Panc1 (cell line): ENCODE measurements at regions not wholly inside any gene's neighbourhood (a gene's known extent, or its start where the extent isn't known, plus 50 kb on each side); places are given as distances from the start of the nearest gene placed in this dataset.

ENCODE experiments used
- ATAC-seq: fragments of 200-7000 bp; cut with Tn5 transposase; 2 replicates; pipeline ENCODE4 v1.9.1; 2020; ENCODE audit warnings: mild to moderate bottlenecking, moderate library complexity
- BruUV-seq: library from RNA; stranded (reverse); fragments of 400-500 nt; replicated peaks from 2 replicates; lab custom pipeline; 2021; lab: Mats Ljungman, UMichigan
- CTCF ChIA-PET: fragments of 300-600 bp; sonication (Branson Sonifier 250); formaldehyde crosslinking; loops from one replicate; lab custom pipeline; 2022; ENCODE audit warnings: antibody characterized with exemption; lab: Charles Lee
- POLR2A ChIA-PET: fragments of 300-600 bp; sonication (Branson Sonifier 250); formaldehyde crosslinking; loops from one replicate; lab custom pipeline; 2022; ENCODE audit warnings: antibody characterized with exemption; lab: Charles Lee
- DNase-seq: peaks from one replicate; pipeline ENCODE4 v3.0.0-alpha.2; 2010; ENCODE audit warnings: low read depth, low spot score
- H3K27ac ChIP-seq: 2 replicates; pipeline ENCODE4 v1.5.1; 2011; ENCODE audit warnings: mild to moderate bottlenecking, low read length, inconsistent platforms
- H3K27me3 ChIP-seq: fragments of 200-500 bp; sonication (Bioruptor generic); 2 replicates; pipeline ENCODE4 v1.6.0; 2014; ENCODE audit warnings: low read length, inconsistent platforms; ENCODE audit not compliant: control insufficient read depth, insufficient read depth
- H3K36me3 ChIP-seq: fragments of 200-500 bp; sonication (Bioruptor generic); 2 replicates; pipeline ENCODE4 v1.5.1; 2014; ENCODE audit warnings: inconsistent platforms, mild to moderate bottlenecking, low read length, moderate library complexity; ENCODE audit not compliant: control insufficient read depth, insufficient read depth
- H3K4me1 ChIP-seq: 2 replicates; pipeline ENCODE4 v1.5.1; 2011; ENCODE audit warnings: inconsistent platforms, mild to moderate bottlenecking, low read length, moderate library complexity; ENCODE audit not compliant: control insufficient read depth, insufficient read depth
- H3K4me3 ChIP-seq, 2 experiments: 2 replicates each; pipeline ENCODE4 v1.5.1; 2011 to 2012; ENCODE audit warnings: low read depth in 2 of 2, low read length in 2 of 2, mild to moderate bottlenecking in 2 of 2, inconsistent platforms in 1 of 2, moderate library complexity in 1 of 2
- H3K9me3 ChIP-seq: fragments of 200-500 bp; sonication (Bioruptor generic); 2 replicates; pipeline ENCODE4 v1.5.1; 2014; ENCODE audit warnings: low read depth, mild to moderate bottlenecking, inconsistent platforms, low read length, moderate library complexity; ENCODE audit not compliant: control insufficient read depth, insufficient read depth
- CTCF ChIP-seq: fragments of 450-650 bp; IDR thresholded peaks from 2 replicates; pipeline ENCODE4 v1.5.1; 2017; ENCODE audit warnings: mild to moderate bottlenecking
- POLR2AphosphoS5 ChIP-seq: IDR thresholded peaks from 2 replicates; pipeline ENCODE4 v1.6.1; 2012; ENCODE audit warnings: mild to moderate bottlenecking, low read depth, low read length, moderate library complexity
- REST ChIP-seq, 2 experiments: IDR thresholded peaks; 2 replicates each; pipeline ENCODE4 v1.6.1; 2011 to 2012; ENCODE audit warnings: low read depth in 2 of 2, control low read depth in 1 of 2, low read length in 1 of 2, mild to moderate bottlenecking in 1 of 2, moderate library complexity in 1 of 2; ENCODE audit not compliant: insufficient read depth in 1 of 2
- SIN3A ChIP-seq: IDR thresholded peaks from 2 replicates; pipeline ENCODE4 v1.6.1; 2012; ENCODE audit warnings: low read depth, mild to moderate bottlenecking, low read length, moderate library complexity, borderline replicate concordance; ENCODE audit not compliant: insufficient read depth
- TCF7L2 ChIP-seq: IDR thresholded peaks from 2 replicates; pipeline ENCODE4 v1.6.1; 2011; ENCODE audit warnings: mild to moderate bottlenecking, low read depth, low read length, inconsistent platforms
- in situ Hi-C: cut with HindIII; loops from 2 replicates; pipeline ENCODE4 v1.10.0; 2016; ENCODE audit warnings: low sequenced_read_pairs, low pct_unique_long_range_greater_than_20kb
- intact Hi-C: fragments of 100-400 bp; cut with micrococcal nuclease; formaldehyde crosslinking; loops from one replicate; pipeline ENCODE4 v1.10.0; 2022; ENCODE audit not compliant: unreplicated experiment

- in situ Hi-C loops: no loop called here
- Histone ChIP-seq H3K4me3 (peak overlapping the region; percentile 19 to 20; a peak in 3 of 4 replicates), H3K27me3 (no peaks in the 10 kb centered on the region), H3K9me3 (no peaks in the 10 kb centered on the region), H3K4me1 (no peaks in the 10 kb centered on the region), H3K36me3 (no peaks in the 10 kb centered on the region), H3K27ac (no peak overlapping the region)
- peak; percentile 76 for ATAC-seq
- ChIA-PET POLR2A (no interaction called here), CTCF (no interaction called here)
- intact Hi-C loops: no loop called here
- TF ChIP-seq CTCF (peak; percentile 49), REST (IDR thresholded peaks at IDR 0.05; ENCODE audit: insufficient read depth in 1 of 2, low read depth in 2 of 2, low read length in 1 of 2) (no peak), POLR2AphosphoS5 (no peak), TCF7L2 (no peak), SIN3A (no peak)
- DNase-seq: no peak
- BruUV-seq: no TSS peak
Measured at GRCh38 chrX:36957425-36958328, 50.5 kb upstream of the FAM47C start.
